A549 (cell line): ENCODE measurements at regions not wholly inside any gene's neighbourhood (a gene's known extent, or its start where the extent isn't known, plus 50 kb on each side); places are given as distances from the start of the nearest gene placed in this dataset.

Source experiments
- ATAC-seq, 2 experiments: fragments of 200-7000 bp in 1 of 2; fragments of >200 bp in 1 of 2; cut with Nextera tagmentation in 1 of 2; cut with Tn5 transposase in 1 of 2; 3 replicates each; pipeline versions ENCODE4 v1.8.0 to v1.9.1; 2018 to 2020; ENCODE audit warnings: mild to moderate bottlenecking in 1 of 2, moderate library complexity in 1 of 2
- CTCF ChIA-PET: fragments of 300-600 bp; sonication (Branson Sonifier 250); formaldehyde crosslinking; extraction: SDS; loops from one replicate; lab custom pipeline; 2021; ENCODE audit warnings: antibody characterized with exemption, inconsistent platforms; lab: Yijun Ruan, JAX
- POLR2A ChIA-PET: fragments of 350-600 bp; formaldehyde crosslinking; extraction: SDS; loops from one replicate; lab custom pipeline; 2021; ENCODE audit warnings: antibody characterized with exemption, inconsistent platforms; lab: Yijun Ruan, JAX
- DNase-seq, 2 experiments: peaks; one replicate each; pipeline versions ENCODE4 v3.0.0 to v3.0.0-alpha.2; 2011 to 2016; ENCODE audit warnings: low read depth in 1 of 2, low spot score in 1 of 2
- FAIRE-seq: peaks from 2 replicates; lab custom pipeline; 2011; peaks lifted over from hg19 to GRCh38; lab: Jason Lieb, UNC
- H3K27ac ChIP-seq, 2 experiments: fragments of >200 bp; sonication (Bioruptor Twin); formaldehyde crosslinking; 3 replicates each; pipeline ENCODE4 v1.5.1; 2016 to 2017
- H3K4me1 ChIP-seq: fragments of >200 bp; sonication (Bioruptor Twin); formaldehyde crosslinking; 3 replicates; pipeline ENCODE4 v1.6.1; 2016
- H3K4me2 ChIP-seq: fragments of >200 bp; sonication (Bioruptor Twin); formaldehyde crosslinking; 3 replicates; pipeline ENCODE4 v1.6.1; 2016
- H3K4me3 ChIP-seq: fragments of >200 bp; sonication (Bioruptor Twin); formaldehyde crosslinking; 3 replicates; pipeline ENCODE4 v1.5.1; 2016
- H3K9me3 ChIP-seq: fragments of >200 bp; sonication (Bioruptor Twin); formaldehyde crosslinking; 3 replicates; pipeline ENCODE4 v1.6.1; 2016
- ATOH8 ChIP-seq: fragments of 250-450 bp; sonication (Bioruptor Pico); IDR thresholded peaks from 2 replicates; pipeline ENCODE4 v1.5.0; 2020; ENCODE audit warnings: low read depth, mild to moderate bottlenecking, moderate library complexity
- BHLHE40 ChIP-seq: IDR thresholded peaks from 2 replicates; pipeline ENCODE4 v1.6.1; 2012; ENCODE audit warnings: low read depth, low read length, inconsistent platforms
- CEBPB ChIP-seq, 2 experiments: fragments of >200 bp in 1 of 2; sonication (Bioruptor Twin) in 1 of 2; formaldehyde crosslinking in 1 of 2; IDR thresholded peaks; 2 replicates each; pipeline ENCODE4 v1.6.1; 2012 to 2016
- CHD4 ChIP-seq: fragments of 200-600 bp; sonication (generic); IDR thresholded peaks from 2 replicates; pipeline ENCODE4 v1.6.1; 2016; ENCODE audit warnings: antibody characterized with exemption, mild to moderate bottlenecking, borderline replicate concordance
- CTCF ChIP-seq: fragments of >200 bp; sonication (Bioruptor Twin); formaldehyde crosslinking; IDR thresholded peaks from 3 replicates; pipeline ENCODE4 v1.5.1; 2016
- EHMT2 ChIP-seq: fragments of 200-600 bp; sonication (generic); IDR thresholded peaks from 2 replicates; pipeline ENCODE4 v1.6.1; 2016; ENCODE audit warnings: antibody characterized with exemption, low read depth, mild to moderate bottlenecking, moderate library complexity
- ELK1 ChIP-seq: fragments of 150-350 bp; IDR thresholded peaks from 2 replicates; pipeline ENCODE4 v1.6.1; 2014; ENCODE audit warnings: low read depth, mild to moderate bottlenecking, low read length
- GATA3 ChIP-seq: IDR thresholded peaks from 2 replicates; pipeline ENCODE4 v1.6.1; 2012; ENCODE audit warnings: borderline replicate concordance
- HDAC2 ChIP-seq: fragments of 200-600 bp; sonication (generic); IDR thresholded peaks from 2 replicates; pipeline ENCODE4 v1.6.1; 2016
- HMGXB4 ChIP-seq: fragments of 250-450 bp; sonication (Bioruptor Pico); IDR thresholded peaks from 2 replicates; pipeline ENCODE4 v1.5.0; 2021; ENCODE audit warnings: mild to moderate bottlenecking, moderate library complexity, borderline replicate concordance
- HOXA7 ChIP-seq: fragments of 250-450 bp; sonication (Bioruptor Pico); IDR thresholded peaks from 2 replicates; pipeline ENCODE4 v1.5.0; 2020; ENCODE audit warnings: mild to moderate bottlenecking, moderate library complexity
- JUNB ChIP-seq: fragments of >200 bp; sonication (Bioruptor Twin); formaldehyde crosslinking; IDR thresholded peaks from 2 replicates; pipeline ENCODE4 v1.6.1; 2016
- KDM5A ChIP-seq: fragments of 200-600 bp; sonication (generic); IDR thresholded peaks from 2 replicates; pipeline ENCODE4 v1.6.1; 2016; ENCODE audit warnings: antibody characterized with exemption, mild to moderate bottlenecking
- MAZ ChIP-seq: fragments of 150-350 bp; IDR thresholded peaks from 2 replicates; pipeline ENCODE4 v1.6.1; 2014; ENCODE audit warnings: antibody characterized with exemption, low read depth, low read length, borderline replicate concordance
- NFE2L2 ChIP-seq: fragments of 150-350 bp; conservative IDR thresholded peaks from 2 replicates; pipeline ENCODE4 v1.6.1; 2014; ENCODE audit warnings: low read length
- NPAS2 ChIP-seq: fragments of 250-450 bp; sonication (Bioruptor Pico); IDR thresholded peaks from 2 replicates; pipeline ENCODE4 v1.8.0; 2022; ENCODE audit warnings: mild to moderate bottlenecking, moderate library complexity, borderline replicate concordance
- NR3C1 ChIP-seq: fragments of >200 bp; sonication (Bioruptor Twin); formaldehyde crosslinking; IDR thresholded peaks from 3 replicates; pipeline ENCODE4 v1.6.1; 2017
- PBX3 ChIP-seq: IDR thresholded peaks from 2 replicates; pipeline ENCODE4 v1.6.1; 2012
- PHF8 ChIP-seq: fragments of 200-600 bp; sonication (generic); IDR thresholded peaks from 2 replicates; pipeline ENCODE4 v1.6.1; 2016; ENCODE audit warnings: low read depth, mild to moderate bottlenecking, antibody characterized with exemption, moderate library complexity, borderline replicate concordance
- POLR2A ChIP-seq: IDR thresholded peaks from 2 replicates; pipeline ENCODE4 v1.6.1; 2012; ENCODE audit warnings: mild to moderate bottlenecking, low read length
- POLR2AphosphoS2 ChIP-seq: conservative IDR thresholded peaks from 2 replicates; pipeline ENCODE4 v1.6.1; 2012; ENCODE audit warnings: low read length, improper control_type of control experiment, inconsistent platforms
- RARB ChIP-seq: fragments of 250-450 bp; sonication (Bioruptor Pico); IDR thresholded peaks from 2 replicates; pipeline ENCODE4 v1.8.0; 2021; ENCODE audit warnings: mild to moderate bottlenecking, moderate library complexity
- REST ChIP-seq: fragments of 200-600 bp; sonication (generic); IDR thresholded peaks from 2 replicates; pipeline ENCODE4 v1.6.1; 2016; ENCODE audit warnings: antibody characterized with exemption, mild to moderate bottlenecking, moderate library complexity
- RNF2 ChIP-seq: fragments of 200-600 bp; sonication (generic); IDR thresholded peaks from 2 replicates; pipeline ENCODE4 v1.6.1; 2016; ENCODE audit warnings: low read depth, mild to moderate bottlenecking, antibody characterized with exemption, moderate library complexity, borderline replicate concordance
- ZNF302 ChIP-seq: fragments of 250-450 bp; sonication (Bioruptor Pico); IDR thresholded peaks from 2 replicates; pipeline ENCODE4 v1.9.0; 2021; ENCODE audit warnings: inconsistent platforms, mild to moderate bottlenecking, moderate library complexity
- WGBS: methylation state at CpG from one replicate; pipeline ENCODE4 v1.1.6; 2017; ENCODE audit errors: missing lambda C conversion rate; 5-methylcytosine and 5-hydroxymethylcytosine counted together

GRCh38 chr12:125331342-125332052 is 266.3 kb downstream of the AACS start:
- WGBS: 33% methylated on average over 16 of the region's 16 CpGs
- ChIA-PET POLR2A (interaction anchor here (0.6 kb wide), 1 partner anchor 1618 kb away, joined by 7 read pairs; no protein-coding TSS in a partner anchor), CTCF (interaction anchor here (0.5 to 3.5 kb wide), 15 partner anchors 9 to 310 kb away, joined by 3 to 15 read pairs (median 3); no protein-coding TSS in a partner anchor)
- DNase-seq: peak in 1 of 2 experiments; percentile 7
- FAIRE-seq: no peak
- H3K9me3 ChIP-seq: peaks cover 4% of the 10 kb centered on the region; the same call in 1 of the 3 replicates
- H3K4me2 ChIP-seq: peak overlapping the region; percentile 80
- peak overlapping the region; percentile 39 for H3K4me3 ChIP-seq
- no peak for TF ChIP-seq EHMT2
- no peak for TF ChIP-seq CTCF
- TF ChIP-seq ATOH8 (CRISPR knock-in tag): no peak
- TF ChIP-seq JUNB: no peak
- TF ChIP-seq ZNF302: no peak
- no peak for TF ChIP-seq NPAS2 (CRISPR knock-in tag)
- no peak for TF ChIP-seq CEBPB (IDR thresholded peaks at IDR 0.05)
- TF ChIP-seq BHLHE40: no peak
- TF ChIP-seq RNF2: no peak
- no peak for TF ChIP-seq POLR2AphosphoS2
- no peak for TF ChIP-seq HDAC2
- TF ChIP-seq GATA3: no peak
- no peak for TF ChIP-seq NR3C1
- TF ChIP-seq KDM5A: no peak
- TF ChIP-seq CHD4: no peak
- no peak for TF ChIP-seq RARB (CRISPR knock-in tag)
- TF ChIP-seq PHF8: no peak
- peak; percentile 40 to 55; a peak in 4 of 6 replicates for ATAC-seq
- H3K27ac ChIP-seq: peak overlapping the region in 1 of 2 experiments; percentile 78; a peak in 4 of 6 replicates
- no peaks in the 10 kb centered on the region for H3K4me1 ChIP-seq

- WGBS: 34% methylated on average over 11 of the region's 11 CpGs
- DNase-seq (no peak), FAIRE-seq (no peak), ATAC-seq (no peak)
- Histone ChIP-seq H3K9me3 (peaks cover 4% of the 10 kb centered on the region; the same call in 2 of the 3 replicates), H3K27ac (no peak overlapping the region), H3K4me3 (no peak overlapping the region), H3K4me2 (no peak overlapping the region), H3K4me1 (no peaks in the 10 kb centered on the region)
- TF ChIP-seq HMGXB4 (CRISPR knock-in tag) (no peak), ELK1 (no peak), RNF2 (no peak), CHD4 (no peak), HOXA7 (CRISPR knock-in tag) (no peak), REST (no peak), MAZ (no peak), POLR2A (no peak), PBX3 (no peak), NFE2L2 (no peak)
- POLR2A ChIA-PET: no interaction called here
- CTCF ChIA-PET: interaction anchor here (0.8 to 3.5 kb wide), 3 partner anchors 31 to 1414 kb away, joined by 3 to 10 read pairs (median 4); no protein-coding TSS in a partner anchor
Observed at GRCh38 chr12:125332900-125333299, 267.7 kb downstream of the AACS start.
